NT2/D1 (cell line): ENCODE measurements at regions not wholly inside any gene's neighbourhood (a gene's known extent, or its start where the extent isn't known, plus 50 kb on each side); places are given as distances from the start of the nearest gene placed in this dataset.

ENCODE experiments used
- SUZ12 ChIP-seq: IDR thresholded peaks from 2 replicates; pipeline ENCODE4 v1.6.1; 2011; ENCODE audit not compliant: insufficient read length, insufficient read depth; ENCODE audit errors: extremely low read depth
- ZNF274 ChIP-seq: IDR thresholded peaks from 2 replicates; pipeline ENCODE4 v1.6.1; 2011; ENCODE audit warnings: mild to moderate bottlenecking, low read depth, low read length

GRCh38 chr5:115033861-115034260 is 135.8 kb downstream of the TRIM36 start:
- TF ChIP-seq ZNF274 (no peak), SUZ12 (no peak)
